Stimulated activated CD8-positive, alpha-beta memory T cell treated with anti-CD3 and anti-CD28 coated beads, Interleukin-12 subunit alpha, Interleukin-12 subunit beta, amount 100 ng/mL, for 1 hour (primary cell): ENCODE measurements at regions not wholly inside any gene's neighbourhood (a gene's known extent, or its start where the extent isn't known, plus 50 kb on each side); places are given as distances from the start of the nearest gene placed in this dataset.

ENCODE experiments used
- DNase-seq: peaks from one replicate; pipeline ENCODE4 v3.0.0-alpha.2; 2020; ENCODE audit warnings: low read depth

GRCh38 chr9:18350995-18351595 lies 122.9 kb upstream of the ADAMTSL1 start:
- no peak for DNase-seq

DNA sequence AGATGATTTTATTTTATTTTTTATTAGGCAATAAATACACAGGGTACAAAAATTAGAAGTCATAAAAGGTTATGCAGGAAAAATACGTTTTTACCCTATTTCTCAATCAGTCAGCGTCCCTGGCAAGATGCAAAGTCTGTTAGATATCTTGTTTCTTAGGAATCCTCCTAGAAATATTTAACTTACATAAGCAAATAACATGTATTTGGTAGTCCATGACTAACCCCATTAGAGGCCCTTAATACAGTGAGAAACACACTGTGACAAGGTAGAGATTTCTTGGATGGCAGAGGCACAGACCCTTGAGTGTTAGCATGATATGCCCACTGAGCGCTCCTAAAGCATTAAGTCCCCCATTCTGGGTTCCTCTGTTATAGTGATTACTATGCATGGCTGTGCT lies 121.2 kb upstream of the ADAMTSL1 start:
- DNase-seq: no peak

DNA sequence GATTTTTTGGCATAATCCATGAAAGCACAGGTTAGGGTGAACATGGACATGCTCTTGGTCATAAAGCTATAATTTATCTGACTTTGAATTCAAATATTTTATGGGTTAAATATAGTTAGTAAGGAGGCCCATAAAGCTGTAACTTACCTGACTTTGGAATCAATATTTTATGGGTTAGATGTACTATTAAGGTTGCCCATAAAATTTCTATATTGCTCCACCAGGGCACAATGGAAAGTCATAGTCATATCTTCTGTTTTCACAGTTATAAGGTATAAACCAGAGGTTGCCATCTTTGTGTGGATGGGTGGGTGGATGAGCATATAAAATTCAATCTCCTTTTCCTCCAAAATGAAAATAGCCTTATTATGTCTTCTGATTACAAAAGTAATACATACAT lies 120.5 kb upstream of the ADAMTSL1 start:
- no peak for DNase-seq

GRCh38 chr9:18357321-18357720 lies 116.6 kb upstream of the ADAMTSL1 start:
- DNase-seq: no peak

DNA sequence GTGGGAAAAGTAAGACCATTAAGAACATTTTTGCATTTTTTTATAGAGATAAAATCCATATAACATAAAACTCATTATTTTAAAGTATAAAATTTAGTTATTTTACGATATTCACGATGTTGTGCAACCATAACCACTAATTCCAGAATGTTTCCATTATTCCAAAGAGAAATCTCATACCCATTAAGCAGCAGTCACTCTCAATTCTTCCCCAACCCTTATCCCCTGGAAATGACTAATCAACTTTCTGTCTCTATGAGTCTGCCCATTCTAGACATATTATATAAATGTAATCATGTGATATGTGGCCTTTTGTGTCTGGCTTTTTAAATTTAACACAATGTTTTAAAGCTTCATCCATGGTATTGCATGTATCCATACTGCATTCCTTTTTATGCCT lies 115.6 kb upstream of the ADAMTSL1 start:
- no peak for DNase-seq

GRCh38 chr9:18359335-18359734 lies 114.6 kb upstream of the ADAMTSL1 start:
- no peak for DNase-seq

DNA sequence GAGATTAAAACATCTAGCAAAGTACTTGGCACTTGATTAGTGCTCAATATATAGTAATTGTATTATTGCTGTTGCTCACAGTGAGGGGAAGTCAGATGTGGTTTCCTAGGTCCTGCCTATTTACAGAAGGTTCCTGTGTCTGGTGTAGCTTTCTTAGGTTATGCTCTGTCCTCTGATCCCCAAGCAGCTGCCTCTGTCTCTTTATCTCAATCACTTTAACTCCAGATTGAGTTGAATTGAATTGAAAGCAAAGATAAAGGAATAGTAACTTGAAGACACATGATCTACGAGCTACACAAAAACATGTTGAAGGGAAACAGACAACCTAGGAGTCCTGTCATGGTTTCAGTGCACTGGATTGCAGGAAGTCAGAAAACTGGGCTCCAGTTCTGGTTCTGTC lies 113.9 kb upstream of the ADAMTSL1 start:
- no peak for DNase-seq

DNA sequence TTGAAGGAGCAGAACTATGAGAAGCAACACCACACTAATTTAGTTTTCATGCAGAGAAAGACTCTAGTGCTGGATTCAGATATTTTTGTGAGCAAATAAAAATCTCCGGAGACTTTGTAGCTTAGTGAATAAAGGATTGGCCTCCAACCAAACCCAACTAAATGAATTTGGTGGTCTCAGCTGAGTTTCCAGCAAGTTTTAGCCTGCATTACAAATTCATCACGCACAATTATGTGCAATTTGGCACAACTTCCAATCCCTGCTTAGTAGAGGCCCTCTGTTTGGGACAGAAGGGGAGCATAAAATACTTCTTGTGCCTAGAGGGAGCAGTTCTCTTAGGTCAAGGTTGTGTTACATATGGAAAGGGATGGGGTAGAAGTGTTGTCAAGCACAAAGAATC lies 112.3 kb upstream of the ADAMTSL1 start:
- DNase-seq: no peak

- no peak for DNase-seq
Measured at GRCh38 chr9:18362166-18362565, 111.8 kb upstream of the ADAMTSL1 start.

- no peak for DNase-seq
Measured at GRCh38 chr9:18362901-18363685, 110.9 kb upstream of the ADAMTSL1 start.

GRCh38 chr9:18365651-18366050 lies 108.3 kb upstream of the ADAMTSL1 start:
- DNase-seq: no peak

- no peak for DNase-seq
Measured at GRCh38 chr9:18366184-18366583, 107.8 kb upstream of the ADAMTSL1 start.

- DNase-seq: no peak
Measured at GRCh38 chr9:18368206-18368605, 105.7 kb upstream of the ADAMTSL1 start.

DNA sequence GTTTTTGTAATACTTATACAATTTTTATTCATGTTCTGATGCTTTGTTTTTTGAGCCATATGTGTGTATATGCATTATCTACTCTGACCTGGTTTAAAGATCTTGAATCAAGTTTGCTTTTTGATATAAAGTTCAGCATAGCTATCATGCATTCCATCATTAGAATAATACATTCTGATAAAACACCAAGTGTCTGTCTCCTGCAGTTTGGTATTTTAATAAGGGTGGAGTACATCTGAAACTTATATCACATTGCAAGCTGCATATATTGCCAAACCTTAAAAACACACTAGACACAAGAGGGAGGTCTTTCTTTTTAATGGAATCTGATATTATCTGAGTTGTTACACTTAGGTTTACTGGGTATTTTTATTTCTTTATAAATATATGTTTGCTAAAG lies 102.8 kb upstream of the ADAMTSL1 start:
- no peak for DNase-seq

- DNase-seq: no peak
Measured at GRCh38 chr9:18371621-18372020, 102.3 kb upstream of the ADAMTSL1 start.

- DNase-seq: no peak
Measured at GRCh38 chr9:18379073-18379811, 94.7 kb upstream of the ADAMTSL1 start.

DNA sequence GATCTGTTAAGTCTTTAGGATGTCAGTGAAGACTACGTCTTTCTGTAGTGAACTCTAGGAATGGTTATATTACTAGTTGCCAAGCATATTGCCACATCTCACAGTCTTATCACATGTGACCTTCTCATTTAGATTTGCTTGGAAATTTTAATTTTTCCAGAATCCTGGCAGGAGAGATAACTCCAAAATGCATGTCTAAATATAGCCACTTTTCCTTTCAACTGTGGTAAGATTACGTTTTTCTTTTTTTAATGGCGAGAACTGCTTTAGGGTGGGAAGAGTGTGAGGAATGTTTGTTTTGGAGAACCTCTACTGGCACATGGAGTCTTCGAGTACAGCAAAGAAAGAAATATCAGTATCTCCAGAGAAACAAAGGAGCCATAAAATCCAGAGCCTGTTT lies 91.7 kb upstream of the ADAMTSL1 start:
- DNase-seq: no peak

GRCh38 chr9:18384066-18384465 lies 89.9 kb upstream of the ADAMTSL1 start:
- no peak for DNase-seq

GRCh38 chr9:18385696-18386490 lies 88.1 kb upstream of the ADAMTSL1 start:
- DNase-seq: no peak

- no peak for DNase-seq
Measured at GRCh38 chr9:18390393-18390792, 83.6 kb upstream of the ADAMTSL1 start.

GRCh38 chr9:18393340-18394130 lies 80.4 kb upstream of the ADAMTSL1 start:
- no peak for DNase-seq
